ENCODE measurements at regions not wholly inside any gene's neighbourhood (a gene's known extent, or its start where the extent isn't known, plus 50 kb on each side); places are given as distances from the start of the nearest gene placed in this dataset.

DNA sequence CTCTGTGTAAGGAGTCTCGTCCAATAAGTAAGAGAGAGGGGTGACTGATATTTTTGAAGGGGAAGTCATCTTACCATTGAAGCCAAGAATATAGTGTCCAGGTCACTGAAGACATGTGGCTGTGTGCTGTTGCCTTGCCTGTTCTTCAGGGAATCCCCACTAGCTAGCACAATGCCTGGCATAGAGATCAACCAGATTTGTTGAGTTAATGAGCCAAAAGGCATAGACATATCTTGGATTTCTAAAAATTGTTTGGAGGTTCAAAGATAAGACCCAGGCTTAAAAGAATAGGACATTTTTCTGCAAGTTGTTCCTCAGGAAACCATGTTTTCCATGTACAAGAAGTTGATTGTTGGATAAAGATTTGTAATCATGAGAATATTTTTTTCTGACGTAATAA is 119.3 kb upstream of the DKK2 start:
- TF ChIP-seq POLR2AphosphoS5 (IDR thresholded peaks at IDR 0.05; ENCODE audit: borderline replicate concordance, low read depth, low read length) (no peak), EZH2 (IDR thresholded peaks at IDR 0.05) (no peak), FOXP2 (optimal IDR thresholded peaks at IDR 0.05; ENCODE audit: control extremely low read depth, extremely low read length, insufficient read depth) (no peak)

All from SK-N-MC (cell line).